ENCODE measurements at regions not wholly inside any gene's neighbourhood (a gene's known extent, or its start where the extent isn't known, plus 50 kb on each side); places are given as distances from the start of the nearest gene placed in this dataset.

DNA sequence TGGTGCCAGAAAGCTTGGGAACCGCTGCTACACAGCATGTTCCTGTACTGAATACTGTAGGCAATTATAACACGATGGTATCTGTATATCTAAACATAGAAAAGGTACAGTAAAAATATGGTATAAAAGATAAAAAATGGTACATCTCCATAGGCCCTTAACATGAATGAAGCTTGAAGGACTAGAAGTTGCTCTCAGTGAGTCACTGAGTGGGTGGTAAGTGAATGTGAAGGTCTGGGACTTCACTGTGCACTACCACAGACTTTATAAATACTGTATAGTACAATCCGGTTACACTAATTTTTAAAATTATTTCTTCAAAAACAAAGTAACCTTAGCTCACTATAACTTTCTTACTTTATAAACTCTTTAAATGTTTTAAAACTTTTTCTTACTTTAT lies 819.9 kb upstream of the GRAMD2B start:
- TF ChIP-seq, protein P1, sequence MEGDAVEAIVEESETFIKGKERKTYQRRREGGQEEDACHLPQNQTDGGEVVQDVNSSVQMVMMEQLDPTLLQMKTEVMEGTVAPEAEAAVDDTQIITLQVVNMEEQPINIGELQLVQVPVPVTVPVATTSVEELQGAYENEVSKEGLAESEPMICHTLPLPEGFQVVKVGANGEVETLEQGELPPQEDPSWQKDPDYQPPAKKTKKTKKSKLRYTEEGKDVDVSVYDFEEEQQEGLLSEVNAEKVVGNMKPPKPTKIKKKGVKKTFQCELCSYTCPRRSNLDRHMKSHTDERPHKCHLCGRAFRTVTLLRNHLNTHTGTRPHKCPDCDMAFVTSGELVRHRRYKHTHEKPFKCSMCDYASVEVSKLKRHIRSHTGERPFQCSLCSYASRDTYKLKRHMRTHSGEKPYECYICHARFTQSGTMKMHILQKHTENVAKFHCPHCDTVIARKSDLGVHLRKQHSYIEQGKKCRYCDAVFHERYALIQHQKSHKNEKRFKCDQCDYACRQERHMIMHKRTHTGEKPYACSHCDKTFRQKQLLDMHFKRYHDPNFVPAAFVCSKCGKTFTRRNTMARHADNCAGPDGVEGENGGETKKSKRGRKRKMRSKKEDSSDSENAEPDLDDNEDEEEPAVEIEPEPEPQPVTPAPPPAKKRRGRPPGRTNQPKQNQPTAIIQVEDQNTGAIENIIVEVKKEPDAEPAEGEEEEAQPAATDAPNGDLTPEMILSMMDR (IDR thresholded peaks at IDR 0.05) = no peak
- TF ChIP-seq POLR2AphosphoS5 (IDR thresholded peaks at IDR 0.05; ENCODE audit: low read depth, low read length) (no peak), TCF7L2 (IDR thresholded peaks at IDR 0.05; ENCODE audit: low read depth, low read length) (no peak)
